OCI-M2 (cell line): ENCODE measurements at regions not wholly inside any gene's neighbourhood (a gene's known extent, or its start where the extent isn't known, plus 50 kb on each side); places are given as distances from the start of the nearest gene placed in this dataset.
"Not testable (repeated sequence)": the region's sequence is repeated elsewhere in the genome, so short reads cannot be mapped to it uniquely, and the experiment has no call there.

Source experiments
- DNase-seq: peaks from one replicate; lab custom pipeline; 2025; ENCODE audit not compliant: unreplicated experiment; lab: John Stamatoyannopoulos, UW

DNA sequence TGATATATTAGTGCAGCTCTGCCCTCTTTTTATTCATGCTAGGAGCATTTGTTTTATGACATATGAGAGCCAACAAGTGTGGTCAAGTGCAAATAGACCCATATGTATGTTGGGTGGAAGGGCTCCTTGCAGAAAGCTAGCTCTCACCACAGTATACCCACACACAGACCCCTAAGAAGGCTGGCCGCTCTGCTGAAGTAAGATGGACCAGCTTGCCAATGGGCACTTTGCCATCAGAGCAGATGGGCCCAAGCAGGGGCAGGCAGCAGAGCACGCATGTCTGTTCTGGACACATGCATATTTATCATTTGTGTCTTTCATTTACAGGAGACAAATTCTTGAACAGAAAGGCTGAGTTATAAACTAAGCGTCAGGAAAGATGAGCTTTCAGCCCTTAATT lies 187.5 kb upstream of the DTNA start:
- DNase-seq = no peak

DNA sequence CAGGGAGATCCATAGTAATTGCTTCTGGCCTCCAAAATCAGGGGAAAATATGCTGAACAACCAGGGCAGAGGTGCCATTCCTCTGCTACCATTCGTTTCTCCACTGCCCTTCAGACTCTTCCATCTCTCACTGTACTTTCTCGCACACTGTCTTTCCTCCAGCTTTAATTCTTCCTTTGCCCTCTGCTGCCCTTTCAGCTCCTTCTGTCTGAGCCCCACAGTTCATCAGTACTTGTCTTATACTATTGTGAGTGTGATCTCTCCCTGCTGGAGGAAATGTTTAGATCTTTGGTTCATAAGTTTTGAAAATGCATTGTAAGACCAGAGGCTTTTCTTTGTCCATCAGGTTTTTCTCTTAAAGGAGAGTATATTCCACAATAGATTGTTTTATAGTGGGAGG lies 184.9 kb upstream of the DTNA start:
- DNase-seq = no peak

DNA sequence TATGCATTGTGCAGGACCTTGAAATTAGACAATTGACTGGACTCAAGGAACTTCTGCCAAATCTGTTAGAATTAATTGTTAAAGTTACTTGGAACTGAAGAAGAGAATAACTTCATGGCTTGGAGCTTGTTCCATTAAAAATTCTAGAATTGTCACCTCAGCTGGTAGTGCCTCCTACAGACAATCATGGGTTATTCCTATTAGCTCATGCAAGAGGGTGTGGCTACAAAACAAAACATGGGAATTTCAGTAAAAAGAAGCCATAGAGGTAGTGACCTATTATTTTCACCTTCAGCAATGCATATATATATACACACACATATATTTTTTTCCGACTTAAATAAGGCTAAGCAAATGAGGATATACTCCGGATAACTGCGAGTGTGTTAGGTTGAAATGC lies 181.9 kb upstream of the DTNA start:
- no peak for DNase-seq

DNA sequence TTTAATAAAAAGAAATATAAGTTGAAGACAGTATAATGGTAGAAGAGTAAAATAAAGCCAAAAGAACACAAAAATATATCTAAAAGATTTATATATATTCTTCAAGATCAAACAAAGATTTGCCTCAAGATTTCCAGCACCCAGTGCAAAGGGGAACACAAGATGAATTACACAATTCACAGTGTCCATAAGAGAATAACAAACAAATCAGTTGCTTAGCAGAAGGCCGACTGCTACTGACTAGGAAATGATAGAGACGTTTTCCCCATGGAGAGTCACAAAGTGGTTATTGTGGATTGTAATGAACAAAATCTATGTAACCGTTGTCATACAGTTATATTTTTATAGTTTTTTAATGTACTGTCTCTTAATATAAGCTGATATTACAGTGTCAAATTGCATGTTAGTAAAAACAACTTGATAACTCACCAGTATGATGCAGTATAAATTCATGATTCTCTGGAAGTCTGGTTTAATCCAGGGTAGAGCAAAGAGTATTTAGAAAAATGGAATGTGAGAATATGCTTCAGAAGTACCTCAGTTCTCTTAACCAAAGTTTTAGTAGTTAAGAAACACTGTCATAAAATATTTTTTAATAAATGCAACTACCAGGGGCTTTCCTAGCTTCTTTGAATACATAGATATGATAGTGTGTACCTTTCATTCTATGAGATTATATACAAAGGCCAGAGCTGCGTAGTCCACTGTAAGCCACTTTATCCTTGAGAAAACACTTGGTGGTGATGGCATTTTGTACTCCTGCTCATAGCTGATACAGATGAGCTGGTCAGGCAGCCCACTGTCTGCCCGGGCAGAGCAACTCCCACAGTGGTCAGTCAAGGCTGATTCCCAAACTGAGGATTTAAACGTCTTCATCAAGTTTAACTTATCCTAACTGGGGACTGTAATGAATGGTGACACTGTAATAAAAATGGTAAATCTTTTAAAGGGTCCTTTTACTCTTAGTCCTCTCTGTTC lies 180.5 kb upstream of the DTNA start:
- DNase-seq = no peak

DNA sequence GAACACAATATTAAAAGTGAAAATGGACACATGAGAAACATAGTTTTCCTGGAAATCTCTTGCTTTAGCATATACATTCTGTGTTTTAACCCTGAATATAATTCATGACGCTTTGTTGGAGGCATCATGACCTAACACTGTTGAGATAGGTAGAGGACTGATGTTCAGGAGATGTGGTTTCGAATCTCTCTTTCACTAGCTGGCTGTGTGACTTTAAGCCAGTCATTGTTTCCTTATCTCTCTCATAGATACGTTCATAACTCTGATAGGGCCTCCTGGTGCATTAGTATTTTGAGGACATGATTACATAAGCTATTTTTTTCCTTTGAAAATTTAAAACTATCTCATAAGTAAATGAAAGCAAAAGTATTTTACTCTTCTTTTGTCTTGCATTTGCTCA lies 179.0 kb upstream of the DTNA start:
- no peak for DNase-seq

DNA sequence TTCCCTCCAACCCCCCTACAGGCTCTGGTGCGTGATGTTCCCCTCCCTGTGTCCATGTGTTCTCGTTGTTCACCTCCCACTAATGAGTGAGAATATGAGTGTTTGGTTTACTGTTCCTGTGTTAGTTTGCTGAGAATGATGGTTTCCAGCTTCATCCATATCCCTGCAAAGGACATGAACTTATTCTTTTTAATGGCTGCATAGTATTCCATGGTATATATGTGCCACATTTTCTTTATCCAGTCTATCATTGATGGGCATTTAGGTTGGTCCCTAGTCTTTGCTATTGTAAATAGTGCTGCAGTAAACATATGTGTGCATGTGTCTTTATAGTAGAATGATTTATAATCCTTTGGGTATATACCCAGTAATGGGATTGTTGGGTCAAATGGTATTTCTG lies 175.5 kb upstream of the DTNA start:
- not testable (repeated sequence) for DNase-seq

DNA sequence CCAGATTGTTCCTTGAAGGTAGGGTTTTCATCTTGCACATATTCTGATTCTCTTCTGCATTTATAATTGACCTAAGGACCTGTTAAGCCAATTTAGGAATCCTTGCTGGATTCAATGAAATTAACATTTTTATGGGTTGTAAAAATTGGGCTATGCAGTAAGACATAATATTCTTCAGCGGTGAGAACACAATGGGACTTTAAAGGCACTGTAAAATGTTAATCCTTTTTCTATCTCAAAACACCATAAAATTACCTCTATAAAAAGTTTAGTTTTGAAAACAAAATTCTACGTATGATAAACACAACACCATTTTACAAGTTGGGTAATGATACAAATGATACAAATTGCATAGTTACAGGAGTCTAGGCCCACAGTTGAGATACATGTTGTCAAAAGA lies 169.2 kb upstream of the DTNA start:
- DNase-seq = no peak

DNA sequence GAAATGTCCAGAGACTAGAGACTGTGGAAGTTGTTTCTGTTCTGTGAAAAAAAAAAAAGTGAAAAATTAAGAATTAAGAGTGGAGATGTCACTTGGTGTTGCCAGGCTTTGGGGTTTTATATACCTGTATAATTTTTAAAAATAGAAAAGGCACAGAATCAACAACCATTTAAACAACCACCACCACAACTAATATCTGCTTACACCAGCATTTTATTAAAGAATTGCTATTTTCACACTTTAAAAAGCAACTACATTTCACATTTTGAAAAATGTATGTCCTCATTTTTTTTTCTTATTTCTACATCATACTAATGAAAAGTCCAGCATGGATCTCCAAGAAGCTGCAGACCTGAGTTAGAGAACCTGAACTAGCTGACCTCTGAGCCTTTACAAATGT lies 167.5 kb upstream of the DTNA start:
- no peak for DNase-seq

DNA sequence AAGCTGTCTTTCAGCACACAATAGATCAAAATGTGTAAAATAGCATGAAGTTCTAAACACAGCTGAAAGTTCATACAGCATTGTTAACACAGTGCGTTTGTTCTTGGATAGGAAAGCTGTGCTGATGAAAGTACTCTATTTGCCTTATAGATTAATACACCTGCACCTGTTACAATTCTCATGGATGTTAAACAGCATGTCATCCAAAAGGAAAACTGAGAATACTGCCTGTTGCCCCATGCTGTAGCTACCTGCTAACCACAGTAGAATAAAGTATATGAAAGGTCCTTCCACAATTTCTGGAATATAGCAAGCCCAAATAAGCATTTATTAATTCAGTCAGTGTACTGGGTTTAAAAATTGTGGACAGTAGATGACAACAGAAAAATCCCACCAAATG lies 166.7 kb upstream of the DTNA start:
- DNase-seq = no peak

DNA sequence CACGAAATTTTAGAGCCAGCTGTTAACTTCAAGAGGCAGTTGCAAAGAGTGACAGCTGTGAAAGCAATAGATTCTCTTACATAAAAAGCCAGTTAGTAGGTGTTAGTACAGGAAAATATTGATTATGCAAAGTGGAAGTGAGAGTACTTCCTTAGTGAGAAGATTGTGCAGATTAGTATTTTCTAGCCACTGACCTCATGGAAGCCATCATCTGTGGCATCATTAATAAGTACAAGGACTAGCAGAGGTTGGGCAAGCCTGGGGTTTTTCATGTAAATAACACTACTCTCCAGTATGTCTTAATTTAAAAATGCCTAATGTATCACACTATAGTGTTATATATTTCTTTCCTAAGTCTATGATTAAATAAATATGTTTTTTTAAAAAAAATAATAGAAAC lies 166.2 kb upstream of the DTNA start:
- no peak for DNase-seq

DNA sequence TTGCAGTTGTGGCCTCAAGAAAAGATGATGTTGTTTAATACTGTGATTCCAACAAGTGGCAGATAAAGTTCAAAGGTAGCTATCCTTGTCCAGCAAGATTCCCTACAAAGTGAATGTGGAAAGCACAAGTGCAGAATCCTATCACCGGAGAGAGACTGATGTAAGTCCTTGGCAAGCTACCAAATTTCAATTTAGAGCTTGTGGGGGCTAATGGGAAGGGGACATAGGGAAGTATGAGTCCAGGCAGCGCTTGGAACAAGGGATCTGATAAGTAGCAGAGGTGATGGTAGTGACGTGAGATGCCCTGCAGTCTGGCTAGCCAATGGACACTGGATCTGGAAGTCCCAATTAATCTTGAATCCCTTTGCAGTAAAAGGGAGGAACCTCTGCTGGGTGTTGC lies 165.2 kb upstream of the DTNA start:
- no peak for DNase-seq

DNA sequence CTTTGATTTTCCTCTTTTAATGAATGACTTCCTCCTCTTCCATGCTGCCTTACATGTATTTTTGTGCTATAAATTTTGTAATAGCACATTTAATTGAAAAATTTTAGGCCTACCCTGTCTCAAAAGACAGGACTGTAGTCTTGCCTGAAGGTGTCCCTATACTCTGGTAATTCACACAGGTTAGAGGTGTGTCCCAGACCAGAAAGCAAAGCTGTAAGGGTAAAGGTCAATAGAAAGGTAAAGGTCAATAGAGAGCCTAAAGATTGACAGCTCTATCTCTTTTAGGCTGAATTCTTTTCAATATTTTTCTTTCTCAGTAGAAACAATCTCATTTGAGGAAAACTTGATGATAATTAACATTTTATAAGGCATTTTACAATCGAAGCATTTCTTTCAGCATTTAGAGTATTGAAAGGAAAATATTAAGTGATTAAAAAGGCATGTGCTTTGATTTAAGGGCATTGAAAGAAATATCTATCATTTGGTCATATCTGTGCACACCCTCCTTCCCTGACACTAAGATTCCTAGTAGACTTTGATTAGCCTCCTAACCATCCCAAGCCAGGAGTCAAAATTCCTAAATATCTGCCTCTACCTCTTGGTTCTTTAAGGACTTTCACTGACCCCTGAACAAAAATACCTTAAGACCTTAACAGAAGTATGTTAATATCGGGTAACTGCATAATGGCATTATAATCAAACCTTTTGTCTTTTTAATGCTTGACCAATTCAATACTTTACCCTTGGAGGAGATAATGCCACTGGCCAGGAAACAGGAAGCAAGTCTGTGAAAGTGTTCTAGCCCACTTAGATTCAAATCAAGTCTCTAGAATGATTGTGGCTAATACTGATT lies 161.8 kb upstream of the DTNA start:
- no peak for DNase-seq

DNA sequence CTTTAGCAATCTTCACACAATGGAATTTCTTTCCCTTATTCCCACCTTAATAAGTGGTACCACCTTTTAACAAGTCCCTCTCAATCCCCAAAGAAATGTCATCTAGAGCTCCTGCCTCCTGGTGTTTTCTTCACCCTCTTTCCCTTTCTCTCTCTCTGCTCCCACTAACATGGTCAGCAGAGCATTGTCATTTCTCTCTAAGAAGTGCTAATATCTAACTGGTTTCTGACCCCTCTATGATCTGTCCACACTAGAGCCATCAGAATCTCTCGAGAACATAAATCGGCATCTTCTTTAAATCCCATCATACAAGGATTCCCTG lies 161.2 kb upstream of the DTNA start:
- DNase-seq = no peak

DNA sequence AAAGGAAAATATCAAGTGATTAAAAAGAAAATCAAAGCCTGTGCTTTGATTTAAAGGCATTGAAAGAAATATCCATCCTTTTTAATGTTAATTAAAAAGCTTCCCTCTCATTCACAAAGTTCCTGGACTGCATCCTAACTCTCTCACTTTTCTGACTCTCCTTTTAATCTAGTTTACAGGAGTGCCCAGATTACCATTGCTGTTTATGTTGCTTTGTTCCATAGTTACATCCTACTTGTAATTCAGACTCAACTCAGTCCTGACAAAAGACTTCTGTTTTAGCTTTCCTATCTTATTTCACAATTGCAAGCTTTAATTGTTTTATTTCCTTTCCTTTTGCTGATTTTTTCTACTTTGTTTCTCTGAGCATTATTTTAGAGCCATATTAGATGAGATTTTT lies 160.7 kb upstream of the DTNA start:
- DNase-seq = no peak

DNA sequence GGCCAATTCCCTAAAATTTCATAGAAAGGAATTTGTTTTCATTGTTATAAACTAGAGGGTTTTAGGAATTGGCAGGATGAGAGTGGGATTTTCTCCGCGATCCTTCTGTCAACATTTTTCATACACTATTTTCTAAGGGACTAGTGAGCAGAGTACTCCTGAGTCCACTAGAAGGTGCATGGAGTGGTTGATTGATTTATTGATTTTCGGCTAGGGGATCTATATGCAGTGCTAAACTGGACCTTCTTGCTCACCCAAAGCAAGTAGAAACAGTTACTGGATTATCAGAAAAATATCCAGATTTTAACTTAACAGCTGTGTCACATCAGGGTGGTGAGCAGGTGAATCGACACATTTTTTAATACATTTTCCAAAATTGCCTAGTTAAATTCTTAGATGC lies 159.9 kb upstream of the DTNA start:
- DNase-seq = no peak

DNA sequence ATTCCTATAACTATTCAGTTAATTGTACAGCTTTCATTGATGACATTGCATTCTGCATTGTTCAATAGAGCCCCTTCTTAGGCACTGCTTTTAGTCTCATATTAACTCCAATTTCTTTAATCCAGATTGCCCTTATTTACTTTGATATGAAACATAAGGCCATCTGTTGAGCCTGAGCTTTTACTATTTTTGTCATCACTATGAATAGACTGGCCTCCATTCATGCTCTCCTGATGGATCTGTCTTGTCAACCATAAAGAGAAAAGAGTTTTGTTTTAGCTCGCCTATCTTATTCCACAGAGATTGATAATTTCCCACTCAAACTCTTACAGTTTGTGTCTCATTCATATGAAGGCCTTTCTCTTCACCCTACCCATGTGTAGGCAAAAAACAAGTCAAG lies 159.2 kb upstream of the DTNA start:
- no peak for DNase-seq

DNA sequence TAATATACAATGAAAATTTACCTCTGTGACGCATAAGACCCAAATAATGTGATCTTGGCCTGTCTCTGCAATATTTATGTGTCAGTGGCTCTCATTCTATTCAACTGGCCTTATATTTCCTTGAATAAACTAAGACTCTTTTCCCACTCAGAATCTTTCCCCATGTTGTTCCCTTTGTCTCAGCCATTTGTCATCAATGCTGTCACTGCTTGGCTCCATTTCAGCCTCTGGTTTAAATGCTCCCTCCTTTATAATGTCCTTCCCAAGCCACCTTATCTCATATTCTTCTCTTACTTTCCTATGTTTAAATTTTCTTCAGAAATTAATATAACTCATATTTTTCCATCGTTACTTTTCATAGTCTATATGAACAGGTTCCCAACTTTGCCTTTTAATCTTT lies 158.3 kb upstream of the DTNA start:
- no peak for DNase-seq

DNA sequence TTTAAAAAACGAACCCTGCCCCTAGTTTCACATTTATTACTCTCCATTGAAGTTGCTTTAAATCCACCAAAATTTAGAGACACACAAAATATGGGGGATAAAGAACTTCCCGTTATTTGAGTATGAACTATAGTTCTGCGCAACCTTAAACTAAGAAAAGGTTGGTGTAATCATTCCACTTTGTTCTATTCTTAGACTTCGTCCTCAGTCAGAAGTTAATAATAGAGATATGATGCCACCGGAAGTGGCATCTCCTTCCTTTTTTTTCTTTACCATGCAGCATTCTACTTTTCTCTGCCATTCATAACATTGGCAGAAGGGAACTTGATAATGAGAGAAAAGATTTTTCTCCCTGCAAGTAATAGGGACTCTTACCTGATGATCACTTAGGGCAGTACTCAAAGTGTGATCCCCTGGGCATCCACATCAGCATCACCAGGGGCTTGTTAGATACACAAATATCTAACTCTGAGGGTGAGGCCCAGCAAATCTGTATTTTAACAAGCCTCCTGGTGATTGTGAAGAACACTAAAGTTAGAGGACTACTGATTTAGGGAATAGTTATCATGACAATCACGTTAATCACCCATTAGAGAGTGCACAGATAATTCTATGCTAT lies 147.7 kb upstream of the DTNA start:
- DNase-seq = no peak

DNA sequence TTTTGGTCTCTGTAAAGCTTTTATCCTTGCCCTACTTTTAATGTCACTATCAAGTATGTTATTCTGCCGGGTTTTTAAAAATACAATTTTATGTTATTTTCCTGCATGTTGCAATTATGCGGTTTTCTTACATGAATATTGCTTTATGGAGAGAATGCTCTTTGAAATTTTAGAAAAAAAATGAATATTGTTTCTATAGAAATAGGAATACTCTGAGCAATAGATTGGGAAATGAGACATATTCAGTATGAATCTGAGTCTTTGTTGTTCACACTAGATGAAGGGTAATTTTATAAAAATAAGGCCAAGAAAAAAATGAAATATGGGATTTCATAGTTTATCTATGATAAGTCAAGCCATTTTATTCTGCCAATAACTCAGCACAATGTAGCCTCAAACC lies 142.2 kb upstream of the DTNA start:
- no peak for DNase-seq

DNA sequence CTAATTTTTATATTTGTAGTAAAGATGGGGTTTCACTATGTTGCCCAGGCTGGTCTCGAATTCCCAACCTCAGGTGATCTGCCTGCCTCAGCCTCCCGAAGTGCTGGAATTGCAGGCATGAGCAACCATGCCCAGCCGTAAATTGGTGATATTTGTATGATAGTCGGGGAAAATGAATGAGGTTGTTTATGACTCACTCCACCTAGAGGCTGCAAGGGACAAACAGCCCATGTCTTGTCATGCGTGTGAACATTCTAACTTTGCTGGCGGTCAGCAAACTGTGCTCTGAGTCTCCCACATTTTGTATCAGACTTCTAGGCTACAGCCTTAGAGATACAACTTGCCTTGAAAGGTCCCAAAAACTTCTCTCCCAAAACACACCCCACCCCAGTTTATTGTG lies 133.5 kb upstream of the DTNA start:
- no peak for DNase-seq

DNA sequence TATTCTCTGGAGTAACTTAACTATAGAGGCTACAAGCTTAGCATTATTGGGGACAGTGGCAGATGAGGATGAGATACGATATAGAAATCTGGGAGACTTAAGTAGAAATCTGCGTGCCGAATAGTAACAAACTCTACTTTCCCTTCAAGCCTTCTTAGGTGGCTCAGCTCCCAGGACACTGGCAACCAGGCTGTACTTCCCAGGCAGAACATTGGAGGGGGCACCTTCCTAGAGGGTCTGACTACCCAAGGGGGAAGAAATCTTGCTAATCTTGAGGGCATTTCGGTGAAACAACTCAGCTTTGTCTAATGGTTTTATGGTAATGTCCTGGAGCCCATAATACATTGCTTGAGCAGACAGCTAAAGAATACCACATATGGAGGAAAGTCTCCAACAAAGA lies 126.2 kb upstream of the DTNA start:
- DNase-seq = no peak

DNA sequence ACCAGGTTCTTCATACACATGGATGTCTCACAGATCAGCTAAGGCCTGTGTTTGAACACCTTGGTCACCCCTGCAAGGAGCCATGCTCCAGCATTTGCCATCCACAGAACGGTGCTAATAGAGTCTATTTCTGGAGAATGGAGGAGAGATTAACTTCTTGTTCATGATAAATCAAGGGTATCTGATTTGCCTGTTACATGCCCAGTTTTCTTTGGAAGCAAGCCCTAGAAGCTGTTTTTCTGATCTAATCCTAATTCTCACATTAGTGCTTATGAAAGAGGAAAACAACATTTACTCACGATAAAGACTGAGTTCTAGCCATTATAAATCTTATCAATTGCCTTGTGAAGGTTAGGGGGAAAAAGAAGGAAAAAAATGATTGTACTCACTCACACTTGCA lies 119.6 kb upstream of the DTNA start:
- DNase-seq = no peak
